Suppressor macrophage (primary cell): ENCODE measurements at regions not wholly inside any gene's neighbourhood (a gene's known extent, or its start where the extent isn't known, plus 50 kb on each side); places are given as distances from the start of the nearest gene placed in this dataset.

ENCODE experiments used
- DNase-seq, 4 experiments: peaks; one replicate each; pipeline ENCODE4 v3.0.0-alpha.2; 2020 to 2022

- DNase-seq = no peak
Observed at GRCh38 chr5:7315118-7315517, 80.8 kb upstream of the ADCY2 start.

GRCh38 chr5:7317751-7318150 lies 78.2 kb upstream of the ADCY2 start:
- DNase-seq = no peak

- no peak for DNase-seq
Observed at GRCh38 chr5:7320701-7321301, 75.1 kb upstream of the ADCY2 start.

GRCh38 chr5:7321724-7322123 lies 74.2 kb upstream of the ADCY2 start:
- DNase-seq = no peak

- no peak for DNase-seq
Observed at GRCh38 chr5:7324919-7325318, 71.0 kb upstream of the ADCY2 start.

- no peak for DNase-seq
Observed at GRCh38 chr5:7325975-7326913, 69.7 kb upstream of the ADCY2 start.

GRCh38 chr5:7329141-7329540 lies 66.8 kb upstream of the ADCY2 start:
- no peak for DNase-seq

GRCh38 chr5:7329712-7330111 lies 66.2 kb upstream of the ADCY2 start:
- DNase-seq = no peak

GRCh38 chr5:7330256-7330655 lies 65.7 kb upstream of the ADCY2 start:
- DNase-seq = no peak

- no peak for DNase-seq
Observed at GRCh38 chr5:7331131-7331530, 64.8 kb upstream of the ADCY2 start.
